ENCODE measurements at regions not wholly inside any gene's neighbourhood (a gene's known extent, or its start where the extent isn't known, plus 50 kb on each side); places are given as distances from the start of the nearest gene placed in this dataset.

DNA sequence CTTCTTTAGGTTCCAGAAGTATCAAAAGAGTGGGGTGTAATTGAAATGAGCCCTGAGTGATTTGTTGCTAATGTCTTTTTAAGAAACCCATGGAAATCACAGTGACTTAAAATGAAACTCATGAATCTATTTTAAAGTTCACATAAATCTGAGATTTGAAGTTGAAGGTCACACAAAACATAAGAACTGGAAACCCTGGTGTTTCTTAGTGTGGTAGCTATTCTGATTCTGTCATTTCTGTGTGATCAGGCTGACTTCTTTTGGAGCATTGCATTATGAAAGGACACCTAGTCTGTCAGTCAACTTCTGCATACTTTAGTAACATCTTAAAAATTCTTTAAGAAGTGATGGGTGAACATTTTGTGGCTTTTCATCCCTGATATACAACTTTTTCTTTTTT, 448.8 kb downstream of the TLE4 start:
- TF ChIP-seq, protein P1, sequence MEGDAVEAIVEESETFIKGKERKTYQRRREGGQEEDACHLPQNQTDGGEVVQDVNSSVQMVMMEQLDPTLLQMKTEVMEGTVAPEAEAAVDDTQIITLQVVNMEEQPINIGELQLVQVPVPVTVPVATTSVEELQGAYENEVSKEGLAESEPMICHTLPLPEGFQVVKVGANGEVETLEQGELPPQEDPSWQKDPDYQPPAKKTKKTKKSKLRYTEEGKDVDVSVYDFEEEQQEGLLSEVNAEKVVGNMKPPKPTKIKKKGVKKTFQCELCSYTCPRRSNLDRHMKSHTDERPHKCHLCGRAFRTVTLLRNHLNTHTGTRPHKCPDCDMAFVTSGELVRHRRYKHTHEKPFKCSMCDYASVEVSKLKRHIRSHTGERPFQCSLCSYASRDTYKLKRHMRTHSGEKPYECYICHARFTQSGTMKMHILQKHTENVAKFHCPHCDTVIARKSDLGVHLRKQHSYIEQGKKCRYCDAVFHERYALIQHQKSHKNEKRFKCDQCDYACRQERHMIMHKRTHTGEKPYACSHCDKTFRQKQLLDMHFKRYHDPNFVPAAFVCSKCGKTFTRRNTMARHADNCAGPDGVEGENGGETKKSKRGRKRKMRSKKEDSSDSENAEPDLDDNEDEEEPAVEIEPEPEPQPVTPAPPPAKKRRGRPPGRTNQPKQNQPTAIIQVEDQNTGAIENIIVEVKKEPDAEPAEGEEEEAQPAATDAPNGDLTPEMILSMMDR (IDR thresholded peaks at IDR 0.05 in 2 of 3, conservative IDR thresholded peaks at IDR 0.05 in 1 of 3; ENCODE audit: control insufficient read depth in 2 of 3, extremely low read depth in 1 of 3, insufficient read depth in 1 of 3, low read depth in 3 of 3, low read length in 3 of 3): no peak
- TF ChIP-seq POLR2A (IDR thresholded peaks at IDR 0.05; ENCODE audit: low read depth, low read length): no peak
- TF ChIP-seq, protein P2, sequence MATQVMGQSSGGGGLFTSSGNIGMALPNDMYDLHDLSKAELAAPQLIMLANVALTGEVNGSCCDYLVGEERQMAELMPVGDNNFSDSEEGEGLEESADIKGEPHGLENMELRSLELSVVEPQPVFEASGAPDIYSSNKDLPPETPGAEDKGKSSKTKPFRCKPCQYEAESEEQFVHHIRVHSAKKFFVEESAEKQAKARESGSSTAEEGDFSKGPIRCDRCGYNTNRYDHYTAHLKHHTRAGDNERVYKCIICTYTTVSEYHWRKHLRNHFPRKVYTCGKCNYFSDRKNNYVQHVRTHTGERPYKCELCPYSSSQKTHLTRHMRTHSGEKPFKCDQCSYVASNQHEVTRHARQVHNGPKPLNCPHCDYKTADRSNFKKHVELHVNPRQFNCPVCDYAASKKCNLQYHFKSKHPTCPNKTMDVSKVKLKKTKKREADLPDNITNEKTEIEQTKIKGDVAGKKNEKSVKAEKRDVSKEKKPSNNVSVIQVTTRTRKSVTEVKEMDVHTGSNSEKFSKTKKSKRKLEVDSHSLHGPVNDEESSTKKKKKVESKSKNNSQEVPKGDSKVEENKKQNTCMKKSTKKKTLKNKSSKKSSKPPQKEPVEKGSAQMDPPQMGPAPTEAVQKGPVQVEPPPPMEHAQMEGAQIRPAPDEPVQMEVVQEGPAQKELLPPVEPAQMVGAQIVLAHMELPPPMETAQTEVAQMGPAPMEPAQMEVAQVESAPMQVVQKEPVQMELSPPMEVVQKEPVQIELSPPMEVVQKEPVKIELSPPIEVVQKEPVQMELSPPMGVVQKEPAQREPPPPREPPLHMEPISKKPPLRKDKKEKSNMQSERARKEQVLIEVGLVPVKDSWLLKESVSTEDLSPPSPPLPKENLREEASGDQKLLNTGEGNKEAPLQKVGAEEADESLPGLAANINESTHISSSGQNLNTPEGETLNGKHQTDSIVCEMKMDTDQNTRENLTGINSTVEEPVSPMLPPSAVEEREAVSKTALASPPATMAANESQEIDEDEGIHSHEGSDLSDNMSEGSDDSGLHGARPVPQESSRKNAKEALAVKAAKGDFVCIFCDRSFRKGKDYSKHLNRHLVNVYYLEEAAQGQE (IDR thresholded peaks at IDR 0.05; ENCODE audit: low read depth, low read length): no peak
- TF ChIP-seq POLR2AphosphoS5 (IDR thresholded peaks at IDR 0.05; ENCODE audit: low read length): no peak
- TF ChIP-seq ZSCAN29 (IDR thresholded peaks at IDR 0.05): no peak
- no peak for TF ChIP-seq SIX5 (IDR thresholded peaks at IDR 0.05; ENCODE audit: low read depth, low read length, severe bottlenecking)
- TF ChIP-seq MEF2B (IDR thresholded peaks at IDR 0.05; ENCODE audit: partially characterized antibody, poor library complexity, severe bottlenecking): no peak
- no peak for TF ChIP-seq GABPA (IDR thresholded peaks at IDR 0.05; ENCODE audit: low read depth)
- no peak for TF ChIP-seq SMAD1 (IDR thresholded peaks at IDR 0.05; ENCODE audit: low read depth, partially characterized antibody)

Data from GM12878 (cell line).